Stimulated activated CD8-positive, alpha-beta memory T cell treated with anti-CD3 and anti-CD28 coated beads, Interleukin-4, amount 100 ng/mL, for 4 hours (primary cell): ENCODE measurements at regions not wholly inside any gene's neighbourhood (a gene's known extent, or its start where the extent isn't known, plus 50 kb on each side); places are given as distances from the start of the nearest gene placed in this dataset.

Source experiments
- DNase-seq, 2 donors: peaks; one replicate each; pipeline ENCODE4 v3.0.0-alpha.2; 2020; ENCODE audit warnings: low read depth in 2 of 2, low spot score in 1 of 2

DNA sequence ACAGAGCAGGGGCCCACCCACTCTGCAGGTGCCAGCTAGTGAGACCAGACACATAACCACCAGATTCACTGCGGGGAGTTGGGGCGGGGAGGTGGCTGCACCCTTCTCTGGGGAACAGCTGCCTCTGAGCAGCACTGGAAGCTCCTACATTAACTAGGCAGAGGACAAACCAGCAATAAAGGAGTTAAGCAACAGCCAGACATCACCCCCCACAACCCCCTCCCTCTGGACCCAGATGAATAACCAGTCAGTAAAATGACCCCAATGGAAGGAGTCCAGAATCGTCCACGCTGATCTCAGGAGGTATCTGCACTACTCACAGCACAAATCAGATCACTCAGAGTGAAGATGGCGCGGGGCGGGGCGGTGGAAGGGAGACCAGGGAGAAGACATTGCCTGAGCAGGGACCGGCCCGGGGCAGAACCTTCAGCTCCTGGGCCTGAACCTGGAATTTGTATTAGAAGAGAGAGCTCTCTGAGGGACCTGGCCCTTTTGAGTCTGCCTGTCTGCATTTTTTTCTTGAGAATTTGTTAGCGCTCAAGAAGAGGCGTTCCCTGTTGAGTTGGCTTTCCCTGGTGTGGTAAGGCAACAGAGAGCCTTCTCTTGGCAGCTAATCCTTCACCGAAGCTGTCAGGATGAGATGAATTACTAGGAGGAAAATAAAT lies 125.5 kb upstream of the NCAM1 start:
- no peak for DNase-seq

DNA sequence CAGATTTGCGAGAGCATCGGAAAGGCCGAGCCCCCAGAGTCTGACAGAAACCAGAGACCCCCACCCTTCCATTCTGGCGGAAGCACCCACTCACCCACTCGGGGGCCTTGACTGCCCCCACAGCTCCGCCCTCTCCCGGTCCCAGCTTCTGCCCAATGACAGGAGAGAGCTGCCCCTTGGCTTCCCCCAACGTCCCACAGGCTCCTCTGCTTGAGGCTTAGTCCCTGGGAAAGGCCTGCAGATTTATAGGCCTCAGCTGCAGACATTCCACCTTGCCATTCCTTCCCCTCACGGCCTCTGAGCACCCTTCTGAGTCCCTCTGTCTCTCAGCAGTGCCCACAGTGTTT lies 125.0 kb upstream of the NCAM1 start:
- no peak for DNase-seq

DNA sequence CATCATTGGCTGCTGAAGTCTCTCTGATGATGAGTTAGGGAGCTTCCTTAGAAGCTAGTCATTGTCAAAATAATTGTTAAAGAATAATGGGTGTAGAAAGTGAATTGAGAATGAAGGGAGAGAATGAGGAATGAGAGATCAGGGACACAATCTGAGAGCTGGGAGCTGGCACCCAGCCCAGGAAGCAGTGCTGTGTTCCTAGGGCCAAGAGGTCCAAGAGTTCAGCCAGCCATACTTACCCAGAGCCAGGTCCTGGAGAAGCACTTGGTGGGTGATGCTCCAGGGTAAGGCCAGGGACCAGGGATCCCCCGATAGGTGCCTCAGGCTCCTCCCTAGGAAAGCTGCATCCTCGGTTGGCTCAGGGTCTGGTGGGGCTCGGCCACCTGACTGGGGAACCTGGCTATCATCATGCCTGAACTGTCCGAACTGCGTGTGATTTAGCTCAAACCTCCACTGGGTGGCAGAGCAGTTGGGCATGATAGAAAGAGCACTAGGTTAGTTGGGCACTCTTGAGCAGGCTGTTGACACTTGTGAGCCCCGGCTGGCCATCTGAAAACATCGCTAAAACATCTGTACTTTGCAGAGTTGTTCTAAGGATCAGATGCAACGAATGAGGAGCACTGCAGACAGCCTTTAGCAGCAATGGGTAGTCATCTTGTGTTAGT lies 123.9 kb upstream of the NCAM1 start:
- no peak for DNase-seq

DNA sequence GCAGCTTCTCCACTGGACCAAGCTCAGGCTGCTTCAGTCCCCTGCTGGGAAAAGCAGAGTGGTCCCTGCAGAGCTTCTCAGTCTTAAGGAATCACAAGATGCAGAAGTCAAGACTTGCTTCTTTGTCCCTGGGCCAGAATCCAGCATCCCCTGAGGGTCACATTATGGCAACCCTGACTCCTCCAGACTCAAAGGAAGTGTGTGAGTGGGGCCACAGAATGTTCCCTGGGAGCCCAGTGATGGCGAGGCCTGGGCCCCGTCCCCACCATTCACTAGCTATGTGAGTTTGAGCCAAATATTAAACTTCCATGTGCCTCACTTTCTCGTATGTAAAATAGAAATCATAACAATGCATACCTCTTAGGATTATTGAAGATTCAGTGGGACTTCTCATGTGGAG lies 122.2 kb upstream of the NCAM1 start:
- DNase-seq = no peak

GRCh38 chr11:112841729-112842128 lies 119.5 kb upstream of the NCAM1 start:
- DNase-seq = no peak

DNA sequence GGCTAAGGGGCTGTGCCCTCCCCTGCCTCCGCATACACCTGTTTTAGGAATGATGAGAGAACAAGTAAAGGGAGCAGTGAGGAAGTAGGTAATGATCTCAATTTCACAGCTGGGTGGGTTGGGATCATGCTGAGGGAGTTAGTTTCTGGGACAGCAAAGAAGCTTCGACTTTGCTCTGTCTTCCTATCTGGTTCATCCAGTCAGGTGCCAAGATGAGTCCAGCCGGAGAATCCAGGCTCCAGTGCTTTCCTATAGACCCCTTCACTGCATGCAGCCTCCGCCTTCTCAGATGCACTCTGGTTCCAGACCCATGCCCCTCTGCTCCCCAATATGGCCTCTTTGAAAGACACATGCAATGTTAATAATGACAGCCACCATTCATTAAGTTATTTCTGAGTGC lies 119.1 kb upstream of the NCAM1 start:
- no peak for DNase-seq

GRCh38 chr11:112844517-112844916 lies 116.7 kb upstream of the NCAM1 start:
- DNase-seq = no peak

DNA sequence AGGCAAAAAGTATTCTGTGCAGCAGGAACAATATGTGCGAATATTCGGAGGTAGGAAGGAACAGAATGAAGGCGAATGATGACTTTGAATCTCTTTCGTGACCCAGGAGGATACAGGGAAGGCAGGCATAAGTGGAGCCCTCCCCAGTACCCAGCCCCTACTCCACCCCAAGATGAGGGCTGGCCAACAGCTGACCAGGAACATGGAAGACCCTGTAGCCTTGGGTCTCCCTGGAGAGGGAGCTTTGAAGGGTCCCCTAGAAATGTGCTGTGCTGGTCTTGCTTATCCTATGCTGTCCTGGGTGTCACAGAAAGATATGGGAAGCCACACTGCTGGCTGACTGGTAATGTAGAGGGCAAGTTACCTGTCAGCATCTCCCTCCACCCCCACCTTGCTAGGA lies 113.7 kb upstream of the NCAM1 start:
- no peak for DNase-seq

DNA sequence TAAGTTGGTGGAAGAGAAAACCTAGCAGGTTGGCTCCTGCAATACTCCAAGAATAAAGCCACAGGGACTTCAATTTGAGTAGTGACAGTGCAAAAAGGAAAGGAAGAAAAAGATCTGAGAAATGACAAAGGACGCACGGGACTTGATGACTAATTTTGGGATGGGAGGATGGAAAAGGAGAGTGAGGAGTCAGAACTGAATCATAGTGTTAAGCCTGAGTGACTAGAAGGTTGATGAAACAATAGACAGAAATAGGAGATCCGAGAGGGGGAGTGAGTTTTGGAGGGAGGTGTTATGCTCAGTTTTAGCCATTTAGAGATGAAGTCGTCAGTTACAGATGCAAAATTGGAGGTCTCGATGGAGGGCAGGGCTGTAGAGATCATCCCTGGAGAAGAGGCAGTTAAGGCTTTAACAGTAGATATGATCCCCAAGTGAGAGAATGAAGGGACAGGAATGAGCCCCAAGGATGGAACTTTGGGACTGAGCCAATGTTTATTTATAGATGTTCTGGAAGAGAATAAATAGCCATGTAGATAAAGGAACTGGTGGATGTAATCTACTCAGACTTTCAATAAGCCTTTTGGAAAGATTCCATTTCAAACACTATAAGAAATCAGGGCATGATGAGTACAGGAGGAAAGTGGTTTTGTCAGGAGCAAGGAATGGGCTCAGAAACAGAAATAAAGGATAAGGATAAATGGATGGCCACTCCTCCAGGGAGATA lies 108.9 kb upstream of the NCAM1 start:
- DNase-seq = no peak

DNA sequence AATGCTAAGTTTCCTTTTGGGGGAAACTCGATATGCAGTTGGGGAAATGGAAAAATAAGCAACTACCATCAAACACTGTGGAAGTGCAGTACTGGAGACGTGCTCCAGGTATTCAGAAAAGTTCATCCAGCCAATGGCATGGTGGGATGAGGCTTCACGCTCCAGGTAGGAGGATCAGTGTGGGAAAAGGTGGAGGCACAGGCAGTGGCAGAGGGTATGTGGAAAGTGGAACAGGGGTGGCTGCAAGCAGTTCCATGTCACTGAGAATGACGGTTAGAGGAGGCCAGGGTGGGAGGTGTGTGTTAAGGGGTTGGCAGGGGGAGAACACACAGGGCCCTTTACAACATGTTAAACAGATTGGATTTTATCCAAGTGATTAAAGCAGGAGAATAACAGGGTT lies 105.1 kb upstream of the NCAM1 start:
- no peak for DNase-seq

DNA sequence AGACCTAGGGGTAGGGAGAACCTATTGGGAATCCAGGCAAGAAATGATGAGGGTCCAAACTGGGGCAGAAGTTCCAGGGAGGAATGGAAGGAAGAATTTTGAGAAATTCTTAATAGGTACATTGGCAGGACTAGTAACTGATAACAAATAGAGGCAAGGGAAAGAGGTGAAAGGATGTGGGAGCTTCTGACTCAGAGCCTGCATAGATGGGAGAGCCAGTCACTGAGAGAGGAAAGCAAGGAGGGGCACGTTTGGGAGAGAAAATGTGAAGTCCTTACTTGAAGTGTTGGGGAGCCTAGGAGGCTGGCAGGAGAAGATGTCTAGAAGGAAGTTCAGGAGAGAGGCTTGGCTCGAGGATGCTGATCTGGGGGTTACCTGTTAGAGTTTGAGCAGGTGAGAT lies 104.6 kb upstream of the NCAM1 start:
- no peak for DNase-seq

DNA sequence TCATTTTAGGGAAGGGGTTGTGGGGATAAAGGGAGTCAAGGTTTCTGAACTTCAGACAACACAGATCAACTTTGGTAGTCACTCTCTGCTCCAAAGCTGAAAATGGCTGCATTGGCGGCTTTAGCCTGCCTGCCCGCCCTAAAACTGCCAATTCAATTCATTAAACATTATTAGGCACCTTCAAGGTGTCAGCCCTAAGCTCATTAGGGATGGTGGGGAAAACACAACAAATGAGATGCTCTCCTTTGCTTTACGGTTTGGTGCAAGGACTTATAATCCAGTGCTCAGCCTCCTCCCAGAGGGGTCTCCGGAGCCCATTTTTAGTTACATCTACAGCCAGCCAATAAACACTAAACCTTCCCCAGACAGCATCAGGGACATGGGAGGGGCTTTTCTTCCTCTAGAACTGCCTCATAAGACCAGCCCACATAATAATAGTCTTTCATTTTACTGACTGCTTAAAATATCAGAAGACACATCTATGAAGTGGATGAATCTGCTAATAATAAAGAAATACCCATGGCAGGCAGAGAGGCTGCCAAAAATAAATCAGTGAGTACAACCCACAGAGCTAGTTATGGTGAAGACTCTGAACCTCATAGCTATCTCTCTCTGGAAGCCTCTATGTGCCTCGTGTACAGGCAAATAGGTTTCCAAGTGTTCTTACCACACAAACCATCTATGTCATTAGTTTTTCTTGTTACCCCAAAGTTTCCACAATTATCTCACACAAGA lies 102.8 kb upstream of the NCAM1 start:
- DNase-seq = no peak

GRCh38 chr11:112859787-112860186 lies 101.4 kb upstream of the NCAM1 start:
- DNase-seq = no peak

- no peak for DNase-seq
These were observed 99.9 kb upstream of the NCAM1 start for GRCh38 chr11:112861356-112861755.

- DNase-seq = no peak
These were observed 97.9 kb upstream of the NCAM1 start for GRCh38 chr11:112863305-112863704.

DNA sequence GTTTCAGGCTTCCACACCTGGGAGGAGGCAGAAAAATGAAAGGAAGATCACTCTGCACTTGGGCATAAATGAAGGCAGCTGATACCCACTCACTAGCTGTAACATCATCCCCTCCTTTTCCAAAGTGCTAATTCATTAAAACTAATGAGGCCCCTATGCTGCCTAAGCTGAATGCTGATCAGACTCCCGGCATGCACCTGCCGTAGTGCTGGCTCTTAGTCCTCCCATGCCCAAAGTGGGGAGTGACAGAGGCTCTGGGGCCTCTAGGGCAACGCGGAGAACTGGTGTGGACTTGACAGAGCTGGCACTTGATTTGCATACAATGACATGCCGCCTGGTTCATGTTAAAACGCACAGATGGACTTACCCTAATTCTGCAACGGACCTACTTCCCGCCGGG lies 96.5 kb upstream of the NCAM1 start:
- no peak for DNase-seq

- DNase-seq = no peak
These were observed 89.2 kb upstream of the NCAM1 start for GRCh38 chr11:112871909-112872500.

DNA sequence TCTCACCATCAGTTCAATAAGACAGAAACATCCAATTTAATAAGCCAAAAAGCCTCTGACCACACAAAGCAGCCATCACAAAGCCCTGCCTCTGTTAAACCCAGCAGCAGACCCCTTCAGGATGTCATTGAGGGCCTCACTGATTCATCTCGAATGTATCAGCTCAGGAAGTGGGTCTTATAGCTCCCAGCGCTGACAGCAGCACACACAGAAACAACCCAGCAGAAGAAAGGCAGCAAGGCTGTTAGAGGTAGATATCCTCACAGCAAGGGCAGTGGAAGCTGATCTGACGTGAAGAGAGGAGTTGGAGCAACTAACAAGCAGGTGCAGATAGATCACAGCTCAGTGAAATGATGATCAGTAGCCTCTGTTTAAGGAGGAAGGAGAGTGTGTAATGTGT lies 86.2 kb upstream of the NCAM1 start:
- DNase-seq = no peak

DNA sequence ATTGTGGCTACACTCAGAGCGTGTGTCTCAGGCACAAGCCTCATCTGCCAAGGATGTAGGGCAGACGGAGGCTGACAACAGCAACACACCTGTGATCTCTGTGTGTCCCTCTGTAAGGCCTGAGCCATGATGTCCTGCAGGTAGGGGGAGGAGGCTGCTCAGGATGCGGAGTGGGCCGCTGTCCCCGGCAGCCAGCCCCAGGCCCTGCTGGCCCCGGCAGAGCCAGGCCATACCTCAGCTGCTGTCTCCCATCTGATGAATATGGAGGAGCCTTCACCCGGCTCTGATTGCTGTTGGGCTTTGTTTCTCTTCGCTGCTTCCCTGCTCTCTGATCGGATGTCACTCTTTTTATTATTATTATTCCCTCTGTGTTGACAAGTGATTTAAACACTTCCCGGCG lies 83.6 kb upstream of the NCAM1 start:
- DNase-seq = no peak

DNA sequence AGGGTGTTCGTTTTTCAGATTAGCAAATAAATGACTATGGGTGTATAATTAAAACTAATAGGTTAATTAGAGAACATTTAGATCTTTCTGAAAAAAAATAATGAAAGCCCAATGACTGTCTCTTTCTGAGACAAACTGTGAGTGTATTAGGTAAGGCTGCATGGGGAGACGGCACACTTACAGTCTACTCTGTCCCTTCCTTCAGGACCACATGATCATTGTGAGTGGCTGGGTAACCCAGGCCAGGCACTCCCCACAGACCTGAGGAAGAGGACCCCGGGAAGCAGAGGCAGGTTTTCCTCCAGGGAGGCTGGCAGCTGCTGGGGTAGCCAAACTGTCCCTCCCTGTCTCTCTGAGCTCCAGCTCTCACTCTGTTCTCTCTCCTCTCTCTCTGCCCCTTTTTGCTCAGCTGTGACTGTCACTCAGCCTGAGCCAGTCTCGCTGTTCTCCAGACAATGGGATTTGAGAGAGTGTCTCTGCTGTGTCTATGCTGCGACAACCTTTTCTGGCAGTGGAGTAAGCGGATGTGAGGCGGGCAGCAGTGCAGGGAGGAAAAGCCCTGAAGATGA lies 83.1 kb upstream of the NCAM1 start:
- DNase-seq = no peak

DNA sequence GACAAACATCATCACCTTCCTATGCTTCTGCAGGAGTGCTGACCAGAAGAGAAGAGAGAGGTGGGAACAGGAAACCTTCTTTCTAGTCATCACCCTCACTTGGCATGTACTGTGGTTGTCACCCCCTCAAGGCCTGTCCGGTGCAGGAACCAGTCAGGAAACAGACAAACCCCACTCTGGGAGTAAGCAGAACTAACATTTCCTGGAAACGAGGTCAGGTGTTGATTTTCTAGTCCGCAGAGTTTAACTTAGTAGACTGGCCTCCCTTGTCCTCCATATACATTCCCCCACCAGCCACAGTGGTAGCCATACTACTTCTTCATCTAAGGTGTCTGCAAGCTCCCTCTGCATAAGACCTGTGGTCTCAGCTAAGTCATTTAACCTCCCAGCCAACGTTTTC lies 80.7 kb upstream of the NCAM1 start:
- no peak for DNase-seq
